ENCODE measurements at regions not wholly inside any gene's neighbourhood (a gene's known extent, or its start where the extent isn't known, plus 50 kb on each side); places are given as distances from the start of the nearest gene placed in this dataset.

- DNase-seq, result no peak
These were observed 151.9 kb downstream of the MACROH2A1 start for GRCh38 chr5:135246923-135247795.

- DNase-seq, result no peak
These were observed 152.5 kb downstream of the MACROH2A1 start for GRCh38 chr5:135246605-135246922.

DNA sequence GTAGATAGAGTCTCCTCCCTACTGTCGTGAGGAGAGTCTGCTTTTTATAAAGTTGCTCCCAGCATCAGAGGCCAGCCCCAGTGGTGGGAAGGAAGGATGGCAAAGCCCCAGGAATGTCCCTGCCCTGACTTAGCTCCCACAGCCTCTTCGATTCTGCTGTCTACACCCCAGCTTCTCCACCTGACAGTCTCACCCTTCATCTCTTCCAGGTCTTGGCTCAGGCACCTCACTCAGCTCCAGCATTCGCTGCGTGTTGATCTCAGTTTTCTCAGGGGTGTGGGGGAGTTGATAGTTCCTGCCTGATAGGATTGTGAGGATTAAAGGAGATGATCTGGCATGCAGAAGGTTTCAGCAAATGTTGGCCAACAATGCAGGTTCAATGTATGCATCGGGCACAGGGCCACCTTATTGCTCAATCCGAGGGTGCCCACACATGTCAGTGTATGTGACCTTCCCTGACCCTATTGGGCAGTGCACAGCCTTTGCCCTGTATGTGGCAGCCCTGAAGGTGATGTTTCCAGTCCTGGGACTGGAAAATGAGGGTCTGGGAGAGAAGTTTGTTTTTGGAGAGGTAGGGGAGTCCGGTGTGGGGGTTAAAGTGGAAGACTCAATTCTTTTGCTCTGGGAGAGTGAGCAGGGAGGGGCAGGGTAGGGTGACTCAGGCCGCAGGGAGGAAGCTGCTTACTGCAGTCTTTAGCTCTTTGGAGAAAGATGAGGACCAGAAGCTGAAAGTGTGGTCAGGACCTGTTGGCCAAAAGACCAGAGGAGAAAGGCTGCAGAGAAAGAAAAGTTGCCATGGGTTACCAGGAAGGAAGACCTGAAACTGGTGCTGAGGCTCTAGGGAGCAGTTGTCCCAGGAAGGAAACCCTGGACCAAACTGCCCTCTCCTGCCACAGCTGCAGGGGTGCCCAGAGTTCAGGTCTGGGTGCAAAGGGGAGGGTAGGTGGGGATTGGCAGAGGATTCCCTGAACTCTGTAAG lies 153.2 kb downstream of the MACROH2A1 start:
- no peak for DNase-seq

DNA sequence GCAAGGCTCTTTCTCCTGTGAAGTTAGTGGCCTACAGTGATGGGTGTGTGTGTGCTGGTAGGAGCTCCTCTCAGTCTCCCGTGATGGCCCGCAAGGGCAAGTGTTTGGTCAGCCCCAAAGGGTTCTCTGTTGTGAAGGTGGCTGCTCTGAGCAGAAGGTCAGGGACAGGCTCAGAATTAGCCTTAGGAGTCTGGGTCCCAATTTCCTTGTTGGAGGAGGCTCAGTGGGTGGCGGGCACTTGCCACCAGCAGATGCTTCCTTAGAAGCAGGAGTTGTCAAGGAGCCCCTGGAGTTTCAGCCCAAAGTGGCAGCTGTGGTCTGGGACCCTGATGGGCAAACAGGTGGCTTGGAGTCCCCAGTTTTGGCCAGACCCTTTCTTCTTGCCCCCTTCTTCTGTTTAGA lies 154.4 kb downstream of the MACROH2A1 start:
- DNase-seq, result no peak

- no peak for DNase-seq
These were observed 155.3 kb downstream of the MACROH2A1 start for GRCh38 chr5:135243556-135244285.

GRCh38 chr5:135242866-135243555 lies 156.0 kb downstream of the MACROH2A1 start:
- no peak for DNase-seq

GRCh38 chr5:135242021-135242865 lies 156.8 kb downstream of the MACROH2A1 start:
- no peak for DNase-seq

GRCh38 chr5:135241536-135241935 lies 157.5 kb downstream of the MACROH2A1 start:
- no peak for DNase-seq

- no peak for DNase-seq
These were observed 158.2 kb downstream of the MACROH2A1 start for GRCh38 chr5:135240781-135241360.

- DNase-seq, result no peak
These were observed 158.8 kb downstream of the MACROH2A1 start for GRCh38 chr5:135240283-135240633.

DNA sequence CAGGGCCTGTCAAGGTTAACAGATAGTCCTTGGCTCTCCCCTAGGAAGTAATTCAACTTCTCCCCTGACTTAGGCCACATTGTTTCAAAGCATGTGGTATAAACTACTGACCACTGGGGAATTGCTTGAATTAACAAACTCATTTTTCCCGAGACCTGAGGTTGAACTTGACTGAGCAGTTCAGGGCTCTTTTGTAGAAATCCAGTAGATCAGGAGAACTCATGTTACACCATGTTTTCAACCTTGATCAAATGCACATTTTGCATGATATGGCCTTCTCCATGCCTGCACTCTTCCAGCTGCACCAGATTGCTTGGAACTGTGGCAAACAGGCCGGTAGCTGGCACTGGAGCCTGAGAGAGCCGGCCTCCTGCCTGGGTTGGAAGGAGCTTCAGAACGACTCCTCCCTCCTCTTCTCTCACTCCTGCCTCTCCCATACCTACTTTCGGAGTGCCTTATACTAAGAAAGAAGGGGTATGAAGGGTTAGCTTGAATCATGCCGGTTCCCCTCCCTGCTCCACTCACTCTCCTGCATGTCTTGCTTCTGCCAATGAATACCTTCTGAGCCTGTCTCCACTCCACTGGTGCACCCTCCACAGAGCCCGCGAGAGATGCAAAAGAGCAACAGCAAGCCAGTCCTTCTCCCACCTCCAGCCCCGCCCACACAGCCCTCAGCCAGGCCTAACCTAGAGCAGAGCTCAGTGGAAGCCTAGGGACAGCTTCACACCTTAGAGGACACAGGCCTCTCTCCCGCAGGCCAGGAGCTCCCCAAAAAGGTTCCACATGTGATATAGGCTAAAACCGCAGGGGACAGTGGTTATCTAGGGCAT lies 159.4 kb downstream of the MACROH2A1 start:
- DNase-seq, result no peak

GRCh38 chr5:135238622-135239452 lies 160.2 kb downstream of the MACROH2A1 start:
- no peak for DNase-seq

DNA sequence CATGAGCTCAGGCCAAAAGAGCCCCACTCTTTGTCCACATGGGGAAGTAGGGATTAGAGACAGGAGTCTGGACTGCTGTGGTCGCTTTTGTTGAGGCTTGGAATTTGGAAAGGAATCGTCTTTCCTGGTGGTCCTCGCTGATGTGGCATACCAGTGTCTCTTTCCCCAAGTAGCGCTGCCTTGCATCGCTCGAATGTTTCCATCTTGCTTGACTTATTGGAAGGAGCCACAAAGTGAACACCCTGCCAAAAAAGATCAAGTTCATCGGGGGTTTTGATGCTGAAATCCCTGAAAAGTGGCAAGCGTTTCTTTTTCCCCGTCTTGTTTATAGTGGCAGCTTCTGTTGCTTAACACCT lies 161.3 kb downstream of the MACROH2A1 start:
- no peak for DNase-seq

GRCh38 chr5:135236908-135237747 lies 161.9 kb downstream of the MACROH2A1 start:
- no peak for DNase-seq

DNA sequence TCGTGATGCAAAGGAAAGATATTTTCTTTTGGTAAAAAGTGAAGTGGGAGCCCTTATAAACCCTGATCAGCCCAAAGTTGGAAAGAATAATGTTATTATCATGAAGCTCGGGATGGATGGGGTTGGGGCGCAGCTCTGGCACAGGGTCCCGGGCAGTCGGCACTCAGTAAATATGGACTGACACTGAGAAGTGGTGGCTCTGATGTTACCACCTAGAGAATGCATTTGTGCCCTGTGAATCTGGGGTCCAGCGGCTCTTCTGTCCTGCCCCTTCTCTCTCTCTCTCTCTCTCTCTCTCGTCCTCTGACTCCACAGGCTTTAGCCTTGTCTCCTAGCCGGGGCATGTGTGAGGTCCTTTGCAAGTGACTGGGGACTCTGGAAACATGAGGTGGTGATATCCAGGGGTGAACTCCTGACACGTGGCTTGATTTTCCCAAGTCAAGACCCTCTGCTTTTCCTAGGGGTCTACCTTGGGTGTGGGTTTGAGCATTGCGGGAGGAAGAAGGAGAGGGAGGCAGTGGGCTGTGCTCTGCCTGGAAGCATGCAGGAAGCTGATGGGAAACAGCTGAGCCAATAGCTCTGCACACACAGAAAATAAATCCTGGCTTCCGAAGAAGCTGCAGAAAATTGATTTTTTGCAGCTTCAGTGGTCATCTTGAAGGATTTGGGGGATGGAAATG lies 162.7 kb downstream of the MACROH2A1 start:
- no peak for DNase-seq

- no peak for DNase-seq
These were observed 163.3 kb downstream of the MACROH2A1 start for GRCh38 chr5:135235551-135236227.
